IMR-90 (cell line): ENCODE measurements at regions not wholly inside any gene's neighbourhood (a gene's known extent, or its start where the extent isn't known, plus 50 kb on each side); places are given as distances from the start of the nearest gene placed in this dataset.

ENCODE experiments used
- ATAC-seq: fragments of 200-7000 bp; cut with Tn5 transposase; 2 replicates; pipeline ENCODE4 v1.9.1; 2020; ENCODE audit warnings: low read depth, mild to moderate bottlenecking, moderate library complexity
- BruUV-seq: library from RNA; stranded (reverse); fragments of 400-500 nt; replicated peaks from 2 replicates; lab custom pipeline; 2021; lab: Mats Ljungman, UMichigan
- CTCF ChIA-PET: fragments of 300-600 bp; formaldehyde crosslinking; extraction: SDS; loops from one replicate; lab custom pipeline; 2021; ENCODE audit warnings: antibody characterized with exemption; lab: Yijun Ruan, JAX
- POLR2A ChIA-PET: fragments of 300-600 bp; sonication (Branson Sonifier 250); formaldehyde crosslinking; loops from one replicate; lab custom pipeline; 2022; ENCODE audit warnings: antibody characterized with exemption; ENCODE audit not compliant: unreplicated experiment; lab: Charles Lee
- DNase-seq: peaks from one replicate; pipeline ENCODE4 v3.0.0; 2013
- H2AFZ ChIP-seq: replicated peaks from 2 replicates; pipeline ENCODE3; 2013; ENCODE audit warnings: low read length, mild to moderate bottlenecking; ENCODE audit not compliant: poor library complexity
- H2AK5ac ChIP-seq: 2 replicates; pipeline ENCODE4 v1.6.1; 2013; ENCODE audit warnings: low read depth, low read length, inconsistent platforms
- H2AK9ac ChIP-seq: replicated peaks from 2 replicates; pipeline ENCODE3; 2013; ENCODE audit warnings: mild to moderate bottlenecking, low read depth, low read length, moderate library complexity; ENCODE audit not compliant: poor library complexity
- H2BK120ac ChIP-seq: 2 replicates; pipeline ENCODE4 v1.6.1; 2013; ENCODE audit warnings: low read depth, low read length, inconsistent platforms
- H2BK15ac ChIP-seq: 3 replicates; pipeline ENCODE4 v1.6.1; 2013; ENCODE audit warnings: low read depth, low read length, inconsistent platforms
- H2BK20ac ChIP-seq: 2 replicates; pipeline ENCODE4 v1.6.1; 2013; ENCODE audit warnings: low read depth, mild to moderate bottlenecking, inconsistent platforms, low read length, moderate library complexity
- H2BK5ac ChIP-seq: 2 replicates; pipeline ENCODE4 v1.6.1; 2013; ENCODE audit warnings: mild to moderate bottlenecking, low read depth, low read length, inconsistent platforms; ENCODE audit not compliant: poor library complexity, severe bottlenecking
- H3K14ac ChIP-seq: replicated peaks from 2 replicates; pipeline ENCODE4 v1.6.1; 2013; ENCODE audit warnings: low read depth, low read length, inconsistent platforms
- H3K18ac ChIP-seq: 2 replicates; pipeline ENCODE4 v1.6.1; 2013; ENCODE audit warnings: low read depth, low read length, control low read depth
- H3K23ac ChIP-seq: 2 replicates; pipeline ENCODE4 v1.6.1; 2013; ENCODE audit warnings: low read depth, low read length, inconsistent platforms
- H3K27ac ChIP-seq: 2 replicates; pipeline ENCODE4 v1.5.1; 2013; ENCODE audit warnings: mild to moderate bottlenecking, control low read depth, low read length; ENCODE audit not compliant: insufficient read depth
- H3K27me3 ChIP-seq: 2 replicates; pipeline ENCODE4 v1.6.1; 2013; ENCODE audit warnings: low read length; ENCODE audit not compliant: control insufficient read depth, insufficient read depth
- H3K36me3 ChIP-seq: 2 replicates; pipeline ENCODE4 v1.6.1; 2013; ENCODE audit warnings: low read length, mixed read lengths; ENCODE audit not compliant: control insufficient read depth, insufficient read depth
- H3K4ac ChIP-seq: 2 replicates; pipeline ENCODE4 v1.6.1; 2013; ENCODE audit warnings: low read depth, low read length, inconsistent platforms
- H3K4me1 ChIP-seq: 2 replicates; pipeline ENCODE4 v1.6.1; 2013; ENCODE audit warnings: low read length, mixed read lengths; ENCODE audit not compliant: control insufficient read depth, insufficient read depth
- H3K4me2 ChIP-seq: 2 replicates; pipeline ENCODE4 v1.6.1; 2013; ENCODE audit warnings: low read depth, mild to moderate bottlenecking, control low read depth, low read length, moderate library complexity
- H3K4me3 ChIP-seq: 2 replicates; pipeline ENCODE4 v1.5.1; 2013; ENCODE audit warnings: low read depth, mild to moderate bottlenecking, control low read depth, low read length, moderate library complexity; ENCODE audit not compliant: insufficient read depth
- H3K56ac ChIP-seq: 2 replicates; pipeline ENCODE4 v1.6.1; 2013; ENCODE audit warnings: low read length, inconsistent platforms; ENCODE audit not compliant: insufficient read depth; ENCODE audit errors: extremely low read depth
- H3K79me1 ChIP-seq, 2 experiments: 2 replicates each; pipeline ENCODE4 v1.6.1; 2013; ENCODE audit warnings: low read length in 2 of 2, inconsistent platforms in 1 of 2, low read depth in 1 of 2
- H3K9ac ChIP-seq: 2 replicates; pipeline ENCODE4 v1.6.1; 2013; ENCODE audit warnings: low read depth, low read length, control low read depth
- H3K9me1 ChIP-seq: 2 replicates; pipeline ENCODE4 v1.6.1; 2013; ENCODE audit warnings: low read length, inconsistent platforms; ENCODE audit not compliant: insufficient read depth
- H3K9me3 ChIP-seq: 2 replicates; pipeline ENCODE4 v1.6.1; 2013; ENCODE audit warnings: low read length; ENCODE audit not compliant: control insufficient read depth, insufficient read depth
- H4K20me1 ChIP-seq: 2 replicates; pipeline ENCODE4 v1.6.1; 2013; ENCODE audit warnings: low read length, inconsistent platforms; ENCODE audit not compliant: insufficient read depth
- H4K5ac ChIP-seq: 2 replicates; pipeline ENCODE4 v1.6.1; 2013; ENCODE audit warnings: mild to moderate bottlenecking, low read depth, low read length, control low read depth
- H4K8ac ChIP-seq, 2 experiments: 2 replicates each; pipeline ENCODE4 v1.6.1; 2013; ENCODE audit warnings: low read depth in 2 of 2, low read length in 2 of 2, control low read depth in 1 of 2, inconsistent platforms in 1 of 2
- H4K91ac ChIP-seq: 2 replicates; pipeline ENCODE4 v1.6.1; 2013; ENCODE audit warnings: low read depth, low read length, inconsistent platforms; ENCODE audit not compliant: insufficient read depth
- BHLHE40 ChIP-seq: fragments of 150-350 bp; IDR thresholded peaks from 2 replicates; pipeline ENCODE4 v1.6.1; 2016; ENCODE audit warnings: mild to moderate bottlenecking, low read depth, low read length
- CHD1 ChIP-seq: IDR thresholded peaks from 2 replicates; pipeline ENCODE4 v1.6.1; 2012; ENCODE audit warnings: low read depth, low read length, improper control_type of control experiment
- ELK1 ChIP-seq: fragments of 150-350 bp; IDR thresholded peaks from 2 replicates; pipeline ENCODE4 v1.6.1; 2016; ENCODE audit warnings: low read depth, mild to moderate bottlenecking, low read length, moderate library complexity, borderline replicate concordance
- FOS ChIP-seq: fragments of 150-350 bp; IDR thresholded peaks from 2 replicates; pipeline ENCODE4 v1.6.1; 2016; ENCODE audit warnings: low read depth, low read length
- MAFK ChIP-seq: IDR thresholded peaks from 2 replicates; pipeline ENCODE4 v1.6.1; 2012; ENCODE audit warnings: low read depth, low read length, improper control_type of control experiment
- MXI1 ChIP-seq: IDR thresholded peaks from 2 replicates; pipeline ENCODE4 v1.6.1; 2012; ENCODE audit warnings: low read depth, mild to moderate bottlenecking, low read length, moderate library complexity, borderline replicate concordance
- NFE2L2 ChIP-seq: fragments of 150-350 bp; IDR thresholded peaks from 2 replicates; pipeline ENCODE4 v1.6.1; 2016; ENCODE audit warnings: low read depth, mild to moderate bottlenecking, low read length
- POLR2A ChIP-seq: IDR thresholded peaks from 2 replicates; pipeline ENCODE4 v1.6.1; 2012; ENCODE audit warnings: mild to moderate bottlenecking, low read depth, low read length
- RAD21 ChIP-seq: IDR thresholded peaks from 2 replicates; pipeline ENCODE4 v1.6.1; 2012; ENCODE audit warnings: low read length, improper control_type of control experiment
- RCOR1 ChIP-seq: IDR thresholded peaks from 2 replicates; pipeline ENCODE4 v1.6.1; 2012; ENCODE audit warnings: mild to moderate bottlenecking, low read length, improper control_type of control experiment; ENCODE audit not compliant: insufficient replicate concordance
- RFX5 ChIP-seq: IDR thresholded peaks from 2 replicates; pipeline ENCODE4 v1.8.0; 2012; ENCODE audit warnings: low read depth, mild to moderate bottlenecking, low read length, moderate library complexity
- SMC3 ChIP-seq: fragments of 150-350 bp; IDR thresholded peaks from 2 replicates; pipeline ENCODE4 v1.6.1; 2016; ENCODE audit warnings: low read depth, mild to moderate bottlenecking, antibody characterized with exemption, low read length, moderate library complexity
- dilution Hi-C: fragments of 300-500 bp; cut with HindIII; formaldehyde crosslinking; loops from one replicate; pipeline ENCODE4 v1.14.3; 2018; ENCODE audit warnings: low sequenced_read_pairs; ENCODE audit not compliant: unreplicated experiment
- in situ Hi-C: fragments of 300-500 bp; cut with MboI; formaldehyde crosslinking; loops from 3 replicates; pipeline ENCODE4 v1.14.3; 2019; ENCODE audit warnings: low sequenced_read_pairs, inconsistent platforms, mixed read lengths
- intact Hi-C: fragments of 100-400 bp; cut with micrococcal nuclease; formaldehyde crosslinking; loops from 2 replicates; pipeline ENCODE4 v1.10.0; 2022
- TF ChIP-seq, protein P1 (sequence below): conservative IDR thresholded peaks from 2 replicates; pipeline ENCODE4 v1.5.1; 2012; ENCODE audit warnings: mild to moderate bottlenecking, low read depth, low read length, improper control_type of control experiment

DNA sequence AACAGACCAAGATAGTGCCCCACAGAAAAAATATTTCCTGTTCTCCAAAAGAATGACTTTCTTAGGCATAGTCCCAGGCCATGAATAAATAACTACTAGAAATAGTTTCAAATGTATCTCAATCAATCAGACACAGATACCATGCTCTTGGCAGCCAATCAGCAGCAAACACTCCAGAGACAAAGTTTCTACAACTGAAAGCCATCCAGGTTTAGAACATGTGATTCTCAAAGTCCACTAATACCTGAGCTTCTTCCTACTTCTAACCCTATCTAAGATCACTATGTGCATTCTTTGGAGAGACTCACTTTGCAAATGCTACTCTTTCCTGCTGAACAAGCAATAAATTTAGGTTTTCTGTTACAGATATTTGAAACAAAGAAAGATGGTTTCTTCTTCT, 425.8 kb upstream of the GRIN3A start:
- H3K9ac ChIP-seq: no peak overlapping the region
- H2AFZ ChIP-seq: no peak overlapping the region
- no peak overlapping the region for H3K27ac ChIP-seq
- H4K91ac ChIP-seq: no peak overlapping the region
- no peak overlapping the region for H2BK20ac ChIP-seq
- no peaks in the 10 kb centered on the region for H3K9me1 ChIP-seq
- no peak overlapping the region for H3K4me2 ChIP-seq
- in situ Hi-C loops (no loop called here), intact Hi-C loops (no loop called here), dilution Hi-C loops (no loop called here)
- H4K8ac ChIP-seq: no peak overlapping the region
- H2AK9ac ChIP-seq: no peak overlapping the region
- no peak overlapping the region for H2AK5ac ChIP-seq
- ChIA-PET POLR2A (no interaction called here), CTCF (no interaction called here)
- H4K5ac ChIP-seq: no peak overlapping the region
- no peak overlapping the region for H3K56ac ChIP-seq
- H3K4me3 ChIP-seq: no peak overlapping the region
- ATAC-seq: no peak
- no peak overlapping the region for H2BK15ac ChIP-seq
- H2BK5ac ChIP-seq: no peak overlapping the region
- no peaks in the 10 kb centered on the region for H3K79me1 ChIP-seq
- no peak overlapping the region for H3K14ac ChIP-seq
- H3K4me1 ChIP-seq: no peaks in the 10 kb centered on the region
- H3K18ac ChIP-seq: no peak overlapping the region
- BruUV-seq: no TSS peak
- DNase-seq: no peak
- no peak overlapping the region for H3K23ac ChIP-seq
- H3K4ac ChIP-seq: no peak overlapping the region
- H3K27me3 ChIP-seq: no peaks in the 10 kb centered on the region
- peaks cover 4% of the 10 kb centered on the region; the same call in 1 of the 2 replicates for H3K9me3 ChIP-seq
- no peaks in the 10 kb centered on the region for H3K36me3 ChIP-seq
- no peak overlapping the region for H2BK120ac ChIP-seq
- TF ChIP-seq CHD1 (no peak), RFX5 (no peak), ELK1 (no peak), POLR2A (no peak), FOS (no peak), MXI1 (no peak), BHLHE40 (no peak), MAFK (no peak), RCOR1 (no peak), NFE2L2 (no peak), SMC3 (no peak), RAD21 (no peak)
- TF ChIP-seq, protein P1, sequence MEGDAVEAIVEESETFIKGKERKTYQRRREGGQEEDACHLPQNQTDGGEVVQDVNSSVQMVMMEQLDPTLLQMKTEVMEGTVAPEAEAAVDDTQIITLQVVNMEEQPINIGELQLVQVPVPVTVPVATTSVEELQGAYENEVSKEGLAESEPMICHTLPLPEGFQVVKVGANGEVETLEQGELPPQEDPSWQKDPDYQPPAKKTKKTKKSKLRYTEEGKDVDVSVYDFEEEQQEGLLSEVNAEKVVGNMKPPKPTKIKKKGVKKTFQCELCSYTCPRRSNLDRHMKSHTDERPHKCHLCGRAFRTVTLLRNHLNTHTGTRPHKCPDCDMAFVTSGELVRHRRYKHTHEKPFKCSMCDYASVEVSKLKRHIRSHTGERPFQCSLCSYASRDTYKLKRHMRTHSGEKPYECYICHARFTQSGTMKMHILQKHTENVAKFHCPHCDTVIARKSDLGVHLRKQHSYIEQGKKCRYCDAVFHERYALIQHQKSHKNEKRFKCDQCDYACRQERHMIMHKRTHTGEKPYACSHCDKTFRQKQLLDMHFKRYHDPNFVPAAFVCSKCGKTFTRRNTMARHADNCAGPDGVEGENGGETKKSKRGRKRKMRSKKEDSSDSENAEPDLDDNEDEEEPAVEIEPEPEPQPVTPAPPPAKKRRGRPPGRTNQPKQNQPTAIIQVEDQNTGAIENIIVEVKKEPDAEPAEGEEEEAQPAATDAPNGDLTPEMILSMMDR: no peak
- H4K20me1 ChIP-seq: no peaks in the 10 kb centered on the region
